ENCODE measurements at regions not wholly inside any gene's neighbourhood (a gene's known extent, or its start where the extent isn't known, plus 50 kb on each side); places are given as distances from the start of the nearest gene placed in this dataset.

GRCh38 chr12:63023926-63024325 lies 89.0 kb upstream of the PPM1H start:
- TF ChIP-seq CSDC2 (CRISPR knock-in tag; IDR thresholded peaks at IDR 0.05), result no peak
- TF ChIP-seq ARNTL (CRISPR knock-in tag; IDR thresholded peaks at IDR 0.05; ENCODE audit: borderline replicate concordance, low read depth), result no peak
- TF ChIP-seq CREB5 (CRISPR knock-in tag; IDR thresholded peaks at IDR 0.05; ENCODE audit: low read depth), result no peak
- TF ChIP-seq CSRNP3 (CRISPR knock-in tag; IDR thresholded peaks at IDR 0.05), result no peak
- TF ChIP-seq ZFP3 (CRISPR knock-in tag; IDR thresholded peaks at IDR 0.05), result no peak
- TF ChIP-seq GLIS3 (CRISPR knock-in tag; IDR thresholded peaks at IDR 0.05), result no peak
- no peak for TF ChIP-seq ZC3H10 (CRISPR knock-in tag; IDR thresholded peaks at IDR 0.05)
- TF ChIP-seq PATZ1 (CRISPR knock-in tag; IDR thresholded peaks at IDR 0.05; ENCODE audit: borderline replicate concordance), result no peak
- TF ChIP-seq TSHZ2 (CRISPR knock-in tag; IDR thresholded peaks at IDR 0.05), result no peak
- TF ChIP-seq OSR1 (CRISPR knock-in tag; IDR thresholded peaks at IDR 0.05), result no peak

Measured in SK-N-SH treated with all-trans-retinoic acid at 6 μM for 48 hours (cell line).